HG02970 (cell line): ENCODE measurements at regions not wholly inside any gene's neighbourhood (a gene's known extent, or its start where the extent isn't known, plus 50 kb on each side); places are given as distances from the start of the nearest gene placed in this dataset.
"Not testable (repeated sequence)": the region's sequence is repeated elsewhere in the genome, so short reads cannot be mapped to it uniquely, and the experiment has no call there.

ENCODE experiments used
- ATAC-seq: cut with Tn5 transposase; IDR thresholded peaks from one replicate; pipeline ENCODE4 v1.9.1; 2021; ENCODE audit warnings: mild to moderate bottlenecking, moderate library complexity, moderate number of reproducible peaks; ENCODE audit not compliant: unreplicated experiment, low FRiP score

GRCh38 chr6:79396625-79397024, 140.6 kb downstream of the LCA5 start:
- ATAC-seq: no peak

- ATAC-seq: no peak
These were observed 142.5 kb downstream of the LCA5 start for GRCh38 chr6:79394690-79395089.

GRCh38 chr6:79392094-79392493, 145.1 kb downstream of the LCA5 start:
- ATAC-seq: no peak

DNA sequence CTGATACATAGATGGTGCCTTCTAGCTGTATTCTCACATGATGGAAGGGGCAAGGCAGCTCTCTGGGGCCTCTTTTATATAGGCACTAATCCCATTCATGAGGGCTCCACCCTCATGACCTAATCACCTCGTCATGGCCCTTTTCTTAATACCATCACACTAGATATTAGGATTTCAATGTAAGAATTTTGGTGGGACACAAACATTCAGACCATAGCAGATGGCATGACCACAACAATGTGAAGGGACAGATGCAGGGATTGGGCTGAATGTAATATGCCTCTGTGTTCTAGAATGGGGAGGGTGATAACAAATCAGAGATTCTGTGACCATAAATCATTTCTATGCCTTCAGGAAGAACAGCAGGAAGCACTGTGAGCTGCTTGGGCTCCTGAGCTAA, 145.8 kb downstream of the LCA5 start:
- no peak for ATAC-seq

- ATAC-seq: no peak
These were observed 151.3 kb downstream of the LCA5 start for GRCh38 chr6:79385893-79386292.

DNA sequence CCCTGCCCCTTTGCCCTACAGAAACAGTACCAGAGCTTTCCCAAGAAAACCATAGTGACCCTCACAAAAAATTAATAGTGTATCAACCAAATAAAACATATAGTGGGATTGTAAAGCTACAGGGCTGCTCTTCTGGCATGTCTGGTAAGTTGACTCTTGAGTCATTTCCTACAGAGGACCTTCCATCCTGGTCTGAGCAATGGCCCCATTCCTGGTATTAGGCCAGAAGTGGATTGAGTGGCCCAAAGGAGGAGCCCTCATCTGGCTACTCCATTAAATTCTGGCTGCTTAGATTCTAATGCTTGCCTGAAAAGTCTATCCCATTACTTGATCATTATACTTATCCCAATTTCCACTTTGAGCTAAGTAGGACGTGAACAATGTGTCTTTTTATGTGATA, 150.9 kb upstream of the HMGN3 start:
- no peak for ATAC-seq

DNA sequence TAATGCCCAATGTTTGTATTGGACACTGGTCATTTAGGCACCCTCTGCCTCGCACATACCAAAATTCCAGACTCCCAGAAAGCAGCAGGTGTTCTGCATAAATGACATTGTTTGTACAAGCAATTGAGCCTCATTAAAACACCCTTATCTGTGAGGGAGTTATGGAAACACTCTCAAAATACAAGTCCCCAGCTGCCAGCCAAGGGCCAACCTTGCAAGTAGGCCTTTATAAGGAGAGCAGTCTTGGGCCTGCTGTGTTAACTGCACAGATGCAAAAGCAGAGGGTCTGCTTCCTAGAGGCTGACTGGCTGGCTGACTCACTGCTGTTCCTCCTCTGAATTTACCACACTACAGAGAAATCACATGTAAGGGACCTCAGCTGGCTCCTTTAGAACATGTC, 150.4 kb upstream of the HMGN3 start:
- no peak for ATAC-seq

DNA sequence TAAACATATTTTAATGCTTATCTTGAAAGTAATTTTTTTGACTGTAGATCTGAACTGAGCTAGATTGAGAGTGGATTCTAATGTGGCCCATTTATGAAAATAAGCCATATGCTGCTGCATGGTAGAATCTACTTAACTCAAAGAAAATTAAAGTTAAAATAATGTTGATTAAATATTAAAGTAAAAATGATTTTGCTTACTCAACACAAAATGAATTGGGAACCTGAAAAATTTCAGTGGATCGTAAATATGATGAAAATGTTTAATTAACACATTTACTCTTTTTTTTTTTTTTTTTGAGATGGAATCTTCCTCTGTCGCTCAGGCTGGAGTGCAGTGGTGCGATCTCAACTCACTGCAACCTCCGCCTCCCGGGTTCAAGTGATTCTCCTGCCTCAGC, 144.5 kb upstream of the HMGN3 start:
- ATAC-seq: no peak

GRCh38 chr6:79377888-79378348, 143.4 kb upstream of the HMGN3 start:
- no peak for ATAC-seq

GRCh38 chr6:79377047-79377446, 142.6 kb upstream of the HMGN3 start:
- no peak for ATAC-seq

DNA sequence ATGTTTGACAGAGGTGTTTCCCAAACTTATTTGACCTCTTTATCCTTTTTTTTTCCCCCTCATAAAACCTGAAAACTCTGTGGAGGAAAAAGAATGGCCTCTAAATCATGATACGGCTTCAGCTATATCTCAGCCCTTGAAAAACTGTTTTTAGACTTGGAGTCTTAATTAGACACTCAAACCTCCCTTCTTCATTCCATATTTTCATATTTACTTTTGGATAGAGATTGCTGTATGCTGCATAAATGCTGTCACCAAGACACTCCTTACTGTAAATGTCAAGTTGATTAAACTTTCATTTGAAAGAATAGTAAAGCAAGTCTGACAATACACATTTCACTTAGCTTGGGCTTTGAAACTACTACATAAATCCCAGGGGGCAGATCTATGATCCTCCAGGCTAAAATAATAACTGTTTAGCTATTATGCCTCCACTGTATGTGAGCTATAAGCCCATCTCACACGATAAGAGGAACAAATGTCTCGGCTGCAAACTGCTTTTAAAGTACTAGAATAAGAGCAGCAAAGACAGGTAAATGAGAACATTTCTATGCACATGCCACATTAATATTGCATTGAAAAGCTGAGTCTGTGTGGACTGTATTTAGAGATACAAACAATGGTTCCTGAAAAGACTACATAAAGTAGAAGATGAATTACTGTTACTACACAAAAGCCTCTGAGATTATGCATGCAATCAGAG, 141.3 kb upstream of the HMGN3 start:
- ATAC-seq: no peak

GRCh38 chr6:79374308-79374707, 139.8 kb upstream of the HMGN3 start:
- no peak for ATAC-seq

DNA sequence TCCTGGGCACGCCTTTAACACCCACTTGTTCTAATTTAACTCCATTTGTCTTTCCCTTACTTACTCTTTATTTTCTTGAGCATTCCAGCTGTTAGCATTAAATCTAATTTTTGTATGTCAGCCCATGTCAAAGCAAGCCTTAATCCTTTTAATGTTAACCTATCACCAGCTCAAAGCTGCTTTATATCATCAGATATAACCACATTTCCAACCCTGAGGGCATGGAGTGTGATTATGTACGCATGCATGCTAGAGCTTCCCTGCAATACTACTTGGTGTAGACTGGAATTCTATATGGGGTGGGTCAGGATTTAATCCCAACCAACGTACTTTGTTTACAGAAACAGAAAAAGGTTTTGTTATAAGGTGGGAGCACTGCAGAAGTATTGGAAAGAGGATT, 139.4 kb upstream of the HMGN3 start:
- ATAC-seq: no peak

DNA sequence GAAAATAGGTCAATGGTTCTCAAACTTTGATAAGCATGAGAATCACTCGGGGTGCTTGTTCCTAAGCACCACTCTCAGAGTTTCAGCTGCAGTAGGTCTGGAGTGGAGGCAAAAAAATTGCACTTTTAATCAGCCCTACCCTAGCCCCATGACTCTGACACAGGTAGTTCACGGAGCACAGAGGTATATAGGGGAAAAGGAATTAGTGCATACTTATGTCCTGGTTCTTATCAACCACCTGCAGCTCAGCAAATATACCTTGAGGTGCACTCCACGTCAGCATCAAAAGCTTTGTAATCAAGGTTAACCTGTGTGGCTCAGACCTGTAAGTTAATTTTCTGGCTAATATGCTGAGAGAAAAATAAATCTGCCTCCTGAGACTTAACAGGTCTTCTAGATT, 138.8 kb upstream of the HMGN3 start:
- ATAC-seq: no peak

DNA sequence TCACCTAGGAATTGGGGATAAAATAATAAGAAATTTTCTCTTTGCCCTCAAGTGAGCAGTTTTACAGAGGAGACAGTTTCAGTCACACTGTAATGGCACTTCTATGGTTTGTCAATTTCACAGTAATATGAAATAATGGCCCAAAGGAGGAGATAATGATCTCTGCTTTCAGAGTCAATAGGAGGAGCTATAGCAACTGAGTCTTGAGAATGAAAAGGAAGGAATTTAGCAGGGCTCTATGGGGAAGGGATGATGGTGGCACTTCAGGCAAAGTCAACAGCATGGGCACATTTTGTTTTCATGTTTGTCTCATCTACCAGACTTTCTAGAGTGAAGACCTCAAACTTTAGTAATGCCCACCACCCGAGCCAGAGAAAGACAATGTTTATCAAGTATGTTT, 138.3 kb upstream of the HMGN3 start:
- ATAC-seq: no peak

GRCh38 chr6:79369026-79369425, 134.5 kb upstream of the HMGN3 start:
- no peak for ATAC-seq

- ATAC-seq: not testable (repeated sequence)
These were observed 129.0 kb upstream of the HMGN3 start for GRCh38 chr6:79363441-79363840.

- not testable (repeated sequence) for ATAC-seq
These were observed 126.6 kb upstream of the HMGN3 start for GRCh38 chr6:79361074-79361473.

DNA sequence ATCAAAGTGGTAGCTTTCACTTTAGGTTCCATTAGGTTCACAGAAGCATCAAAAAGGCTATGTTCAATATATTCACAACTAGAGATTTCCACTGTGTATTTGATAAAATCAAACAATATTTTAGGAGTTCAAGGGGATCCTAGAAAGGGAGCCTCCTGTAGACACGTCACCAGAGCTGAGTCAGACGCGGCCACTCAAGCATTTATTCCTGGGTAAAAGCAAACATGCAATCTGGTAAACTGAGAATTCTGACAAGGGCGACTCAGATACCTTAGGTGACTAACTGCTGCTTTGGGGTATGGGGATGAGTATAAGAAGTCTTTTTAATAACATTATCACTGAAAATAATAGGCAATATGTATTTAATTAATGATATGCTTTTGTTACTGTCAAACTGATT, 118.7 kb upstream of the HMGN3 start:
- ATAC-seq: no peak

- no peak for ATAC-seq
These were observed 104.0 kb upstream of the HMGN3 start for GRCh38 chr6:79338493-79338892.

- peak; percentile 91 for ATAC-seq
These were observed 100.7 kb upstream of the HMGN3 start for GRCh38 chr6:79335133-79335674.

DNA sequence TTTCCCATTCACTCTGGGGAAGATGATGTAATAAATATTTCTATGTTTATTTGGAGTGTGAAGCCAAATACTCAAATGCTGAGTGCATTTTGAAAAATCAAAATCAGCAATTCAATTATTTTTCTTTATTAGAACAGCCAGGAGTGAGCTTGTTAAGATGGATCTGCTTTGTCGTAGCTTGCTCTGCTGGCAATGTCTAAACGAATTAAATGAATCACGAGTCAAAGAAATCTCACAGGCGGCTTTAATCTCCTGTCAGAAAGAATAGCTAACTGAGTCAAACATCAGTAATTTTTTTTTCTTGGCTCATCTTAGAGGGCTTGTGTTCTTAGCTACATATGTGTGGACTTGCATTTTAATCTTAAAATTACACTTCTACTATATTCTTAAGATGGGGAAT, 100.2 kb upstream of the HMGN3 start:
- ATAC-seq: no peak
